ENCODE measurements at regions not wholly inside any gene's neighbourhood (a gene's known extent, or its start where the extent isn't known, plus 50 kb on each side); places are given as distances from the start of the nearest gene placed in this dataset.

DNA sequence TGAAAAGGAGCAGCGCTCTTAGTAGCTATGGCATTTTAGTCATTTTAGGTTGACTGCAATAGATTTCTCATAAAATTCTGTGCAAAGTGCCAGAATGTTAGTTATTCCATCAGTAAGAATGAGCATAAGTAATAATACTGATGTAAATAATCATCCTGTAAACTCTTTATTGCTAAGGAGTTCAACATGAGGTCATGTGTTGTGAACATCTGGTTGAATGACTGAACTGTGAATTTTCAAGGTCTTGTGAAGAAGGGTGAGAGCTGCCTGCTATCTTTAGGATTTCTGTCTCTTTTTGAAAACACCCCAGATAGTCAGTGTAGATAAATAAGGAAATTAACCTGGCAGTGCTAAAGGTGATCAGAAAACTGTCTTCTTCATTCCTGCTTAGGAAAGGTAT, 333.4 kb upstream of the TBC1D5 start:
- no peak for DNase-seq

DNA sequence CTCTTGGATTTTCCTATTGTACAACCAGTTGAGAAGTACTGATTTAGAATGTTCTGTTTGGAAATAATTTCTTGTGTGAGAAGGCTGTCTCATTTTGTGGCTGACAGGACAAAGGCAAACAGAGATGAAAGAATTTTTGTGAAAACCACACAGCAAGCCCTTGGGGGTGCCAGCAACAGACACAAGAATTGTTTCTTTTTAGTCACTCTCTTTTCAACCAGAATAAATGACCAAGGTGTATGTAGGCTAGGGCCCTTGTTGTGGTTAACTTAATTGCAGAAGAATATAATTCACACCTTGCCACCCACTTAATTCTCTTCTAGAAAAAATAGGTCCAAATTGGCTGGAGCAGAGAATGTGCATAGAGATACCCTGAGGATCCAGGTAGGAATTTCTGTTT, 329.4 kb upstream of the TBC1D5 start:
- DNase-seq, result no peak

DNA sequence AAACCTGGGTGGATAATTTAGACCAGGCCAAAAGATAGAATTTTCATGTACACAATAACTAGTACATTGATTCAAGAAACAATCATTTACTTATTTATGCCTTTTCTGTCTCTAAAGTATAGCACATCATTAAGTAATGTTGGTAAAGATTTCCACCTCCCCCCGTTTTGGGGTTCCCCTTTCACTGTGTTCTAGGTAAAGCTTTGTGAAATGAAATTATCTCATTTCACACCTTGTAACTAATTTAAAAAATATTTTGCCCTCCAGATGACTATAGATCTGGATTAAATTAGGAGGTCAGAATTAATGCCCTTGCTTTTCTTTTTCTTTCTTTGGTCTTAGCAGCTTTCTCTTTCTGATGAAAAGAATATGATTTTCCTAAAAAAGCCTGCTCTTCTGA, 328.5 kb upstream of the TBC1D5 start:
- DNase-seq, result no peak

DNA sequence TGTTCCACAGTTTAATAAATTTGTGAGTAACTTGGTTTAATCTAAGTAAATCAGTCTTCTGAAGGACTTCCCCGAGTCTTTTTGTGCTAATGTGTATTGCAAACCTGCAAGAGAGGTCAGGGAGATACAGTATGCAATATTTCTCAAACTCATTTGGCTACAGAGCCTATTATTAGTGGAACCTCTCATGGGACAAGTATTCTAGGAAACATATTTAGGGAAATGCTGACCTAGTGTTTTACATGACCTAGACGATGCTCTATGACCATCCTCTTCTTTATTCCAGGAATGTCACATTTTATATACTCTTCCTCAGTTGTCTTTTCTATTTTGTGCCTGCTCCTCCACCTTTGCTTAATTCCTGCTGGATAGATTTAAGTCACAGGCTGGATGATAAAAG, 327.8 kb upstream of the TBC1D5 start:
- DNase-seq, result no peak

DNA sequence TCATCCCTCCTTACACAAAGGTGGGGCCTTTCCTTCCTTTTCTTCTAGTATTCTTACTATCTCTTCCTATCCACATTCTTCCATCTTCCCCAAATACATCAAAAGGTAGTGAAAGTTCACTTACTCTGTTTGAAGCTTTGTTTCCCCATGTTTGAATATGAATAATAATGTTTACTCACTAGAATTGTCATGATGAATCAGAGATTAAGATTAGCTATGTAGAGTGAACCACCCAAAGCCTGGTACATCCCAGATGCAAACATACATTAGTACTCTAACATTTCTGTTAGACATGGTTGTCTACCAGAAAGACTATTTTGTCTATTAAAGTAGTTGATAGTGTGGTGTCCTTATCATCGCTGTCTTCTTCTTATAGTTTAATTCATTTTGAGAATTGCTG, 327.1 kb upstream of the TBC1D5 start:
- DNase-seq, result no peak

DNA sequence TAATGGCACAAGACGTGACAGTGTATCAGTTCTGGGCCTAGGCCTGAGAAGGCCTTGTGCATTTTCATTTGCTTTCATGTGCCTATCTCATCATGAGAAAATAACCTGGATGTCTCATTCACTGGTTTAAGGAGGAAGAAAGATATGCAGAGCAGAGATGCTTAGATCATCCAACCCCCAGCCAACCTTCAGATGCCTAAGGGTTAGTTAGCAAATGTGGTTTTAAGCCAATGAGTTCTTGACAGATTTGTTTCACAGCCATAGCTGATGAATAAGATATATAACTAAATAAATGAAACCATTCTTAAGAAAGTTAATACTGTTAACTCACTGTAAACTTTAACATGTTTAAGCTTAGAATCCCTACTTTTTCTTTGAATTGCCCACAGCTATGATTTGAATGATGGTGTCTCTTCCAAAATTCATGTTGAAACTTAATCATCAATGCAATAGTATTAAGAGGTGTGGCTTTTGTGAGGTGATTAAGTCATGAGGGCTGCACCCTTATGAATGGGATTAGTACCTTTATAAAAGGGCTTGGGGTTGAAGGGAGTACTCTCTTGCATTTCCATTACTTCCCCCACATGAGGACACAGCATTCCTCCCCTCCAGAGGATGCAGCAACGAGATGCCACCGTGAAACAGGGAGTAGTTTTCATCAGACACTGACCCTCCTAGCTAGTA, 324.6 kb upstream of the TBC1D5 start:
- DNase-seq, result no peak

DNA sequence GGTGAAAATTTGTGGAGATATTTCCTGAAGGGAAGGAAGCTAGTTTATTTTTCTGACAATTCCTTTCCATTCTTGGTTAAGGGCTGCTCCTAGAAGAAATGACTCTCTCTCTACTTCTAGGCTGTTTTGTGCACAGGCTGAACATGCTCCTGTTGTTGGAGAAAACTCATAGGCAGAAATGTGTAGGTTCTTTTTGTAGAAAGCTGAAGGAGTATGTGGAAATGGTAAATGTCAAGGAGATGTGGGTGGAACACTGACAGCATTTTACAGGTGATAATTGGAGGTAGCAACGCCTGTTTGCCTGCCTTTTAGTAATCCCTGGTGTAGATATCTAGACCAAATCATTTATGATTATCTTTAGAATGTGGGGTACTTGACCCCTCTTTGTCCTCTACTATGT, 322.2 kb upstream of the TBC1D5 start:
- no peak for DNase-seq

DNA sequence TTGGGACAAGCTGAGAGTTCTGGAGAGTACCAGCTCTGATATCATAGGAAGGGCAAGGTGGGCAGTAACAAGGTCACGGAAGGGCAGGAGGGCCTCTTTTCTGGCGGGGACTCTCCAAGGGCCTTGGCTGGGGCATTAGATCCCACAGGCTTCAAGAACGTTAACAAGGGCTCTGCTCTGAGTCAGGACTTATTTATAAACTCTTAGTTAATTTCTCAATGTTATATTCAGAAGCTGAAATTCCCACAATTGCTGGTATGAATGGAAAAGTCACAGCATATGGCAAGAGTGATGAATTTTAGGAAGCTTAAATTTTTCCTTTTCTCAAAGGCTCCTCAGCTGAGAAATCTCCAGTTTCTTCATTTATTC, 320.2 kb upstream of the TBC1D5 start:
- DNase-seq, result no peak

DNA sequence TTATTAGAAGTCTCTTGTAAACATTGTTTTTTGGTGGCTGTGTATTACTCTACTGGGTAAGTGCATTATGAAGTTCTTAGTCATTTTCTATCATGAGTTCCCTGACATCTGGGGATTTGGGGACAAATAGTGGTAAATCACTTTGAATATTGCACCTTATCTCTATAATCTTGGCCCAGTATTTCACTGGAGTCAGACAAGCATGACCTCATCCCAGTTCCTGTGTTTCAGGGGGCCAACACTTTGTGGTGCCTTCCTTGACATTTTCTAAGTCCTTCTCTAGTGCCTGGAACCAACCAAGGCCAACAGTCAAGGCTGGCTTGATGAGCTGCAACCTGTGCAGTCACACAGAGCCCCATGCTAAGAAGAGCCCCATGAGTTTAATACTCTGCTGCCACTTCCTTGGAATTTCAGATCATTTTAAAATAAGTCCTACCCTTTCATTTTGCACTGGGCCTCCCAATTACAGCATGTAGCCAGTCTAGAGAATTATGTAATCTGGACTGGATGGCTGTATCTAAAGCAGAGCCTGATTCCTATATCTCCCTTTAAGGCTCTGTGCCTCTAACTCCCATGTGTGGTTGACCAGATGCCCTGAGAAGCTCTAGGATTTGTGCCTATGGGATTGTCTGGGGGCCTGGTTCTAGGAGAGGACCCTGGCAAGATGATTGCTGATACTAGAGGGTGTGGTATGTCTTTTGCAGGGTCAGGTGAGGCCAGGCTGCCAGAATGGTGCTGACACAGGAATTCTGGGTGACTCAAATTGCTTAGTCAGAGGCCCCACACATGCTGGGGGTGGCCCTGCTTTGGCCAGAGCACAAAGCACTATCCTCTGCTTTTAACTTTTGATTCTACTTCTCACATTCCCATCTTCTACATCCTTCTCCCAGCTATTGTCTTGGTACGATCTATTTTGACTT, 319.6 kb upstream of the TBC1D5 start:
- no peak for DNase-seq

DNA sequence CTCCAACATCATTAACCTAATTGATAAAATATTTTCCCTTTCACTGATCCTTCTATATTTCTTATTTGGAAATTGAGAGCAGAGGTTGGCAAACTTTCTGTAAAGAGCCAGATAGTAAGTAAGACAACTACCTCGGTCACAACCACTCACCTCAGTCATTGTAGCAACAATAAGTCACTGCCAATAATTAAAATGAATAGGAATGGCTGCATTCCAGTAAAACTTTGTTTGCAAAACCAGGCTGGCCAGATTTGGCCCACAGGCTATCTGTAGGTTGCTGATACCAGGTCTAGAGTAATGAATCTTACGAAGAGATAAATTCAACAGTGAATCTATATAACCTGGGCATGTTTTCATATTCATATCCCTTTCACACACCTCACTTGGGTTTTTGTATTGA, 316.2 kb upstream of the TBC1D5 start:
- DNase-seq, result no peak

DNA sequence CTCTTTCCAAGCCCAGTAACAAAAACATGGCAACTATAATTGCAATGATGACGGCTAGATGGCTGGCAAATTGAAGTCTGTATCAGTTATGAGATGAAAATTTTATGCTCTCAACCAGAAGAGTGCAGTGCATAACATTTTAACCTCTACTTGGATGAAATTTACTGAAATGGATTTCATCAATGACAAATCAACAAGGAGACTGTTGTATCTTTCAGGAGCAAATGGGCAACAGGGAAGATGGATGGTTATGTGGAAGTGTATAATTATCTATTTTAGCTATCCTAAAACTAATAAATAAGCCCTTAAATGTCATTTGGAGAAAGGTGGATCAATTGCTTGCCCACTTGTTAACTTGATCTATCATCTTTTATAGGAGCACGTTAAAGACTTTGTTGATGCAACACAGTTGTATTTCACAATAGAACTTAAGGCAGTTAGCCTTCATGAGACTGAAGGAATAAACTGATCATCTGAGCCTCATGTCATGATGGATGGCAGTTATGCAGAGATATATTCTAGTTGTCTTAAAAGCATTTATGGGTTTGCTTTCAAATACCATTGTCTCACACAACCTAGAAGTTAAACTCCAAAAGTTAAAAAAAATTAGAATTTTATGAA, 315.1 kb upstream of the TBC1D5 start:
- no peak for DNase-seq

DNA sequence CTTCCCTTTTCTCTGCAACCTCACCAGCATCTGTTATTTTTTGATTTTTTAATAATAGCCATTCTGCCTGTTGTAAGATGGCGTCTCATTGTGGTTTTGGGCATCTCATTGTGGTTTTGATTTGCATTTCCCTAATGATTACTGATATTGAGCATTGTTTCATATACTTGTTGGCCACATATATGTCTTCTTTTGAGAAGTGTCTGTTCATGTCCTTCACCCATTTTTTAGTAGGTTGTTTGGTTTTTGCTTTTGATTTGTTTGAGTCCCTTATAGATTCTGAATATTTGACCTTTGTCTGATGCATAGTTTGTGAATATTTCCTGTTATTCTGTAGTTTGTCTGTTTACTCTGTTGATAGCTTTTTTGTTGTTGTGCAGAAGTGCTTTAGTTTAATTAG, 312.2 kb upstream of the TBC1D5 start:
- no peak for DNase-seq

DNA sequence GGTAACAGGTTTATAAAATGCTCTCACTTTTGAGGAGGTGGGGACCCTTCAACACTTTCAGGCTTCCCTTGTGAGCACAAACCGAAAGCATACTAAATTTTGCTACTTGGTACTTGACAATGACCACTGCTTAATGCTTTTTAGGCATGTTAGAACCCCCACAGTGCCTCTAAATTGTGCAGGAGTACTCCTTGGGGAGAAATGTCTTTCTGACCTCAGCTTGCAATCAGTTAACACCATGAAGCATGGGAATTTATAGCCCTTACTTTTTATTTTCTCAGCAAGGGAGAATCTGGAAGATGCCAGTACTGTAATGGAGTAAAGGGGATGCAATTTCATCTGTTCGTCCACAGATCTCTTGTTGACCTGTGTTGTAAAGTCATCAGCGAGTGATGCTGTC, 308.9 kb upstream of the TBC1D5 start:
- no peak for DNase-seq

DNA sequence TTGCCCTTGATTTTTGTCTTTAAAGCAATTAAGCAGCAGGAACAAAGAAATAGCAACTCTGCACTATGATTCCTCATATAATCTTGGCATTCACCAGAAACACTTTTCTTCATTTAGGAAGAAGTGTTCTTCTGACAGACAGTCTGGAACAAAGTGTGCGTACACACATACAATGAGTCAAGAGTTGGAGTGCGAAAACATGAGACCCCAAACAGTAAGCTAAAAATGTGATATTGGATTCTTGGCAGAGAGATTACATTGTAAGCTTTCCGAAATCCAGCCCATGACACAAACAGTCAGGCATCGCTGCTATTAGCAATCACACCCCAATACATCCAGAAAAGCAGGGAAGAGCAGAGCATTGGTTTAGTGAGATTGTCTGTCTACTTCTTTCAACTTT, 306.7 kb upstream of the TBC1D5 start:
- no peak for DNase-seq

DNA sequence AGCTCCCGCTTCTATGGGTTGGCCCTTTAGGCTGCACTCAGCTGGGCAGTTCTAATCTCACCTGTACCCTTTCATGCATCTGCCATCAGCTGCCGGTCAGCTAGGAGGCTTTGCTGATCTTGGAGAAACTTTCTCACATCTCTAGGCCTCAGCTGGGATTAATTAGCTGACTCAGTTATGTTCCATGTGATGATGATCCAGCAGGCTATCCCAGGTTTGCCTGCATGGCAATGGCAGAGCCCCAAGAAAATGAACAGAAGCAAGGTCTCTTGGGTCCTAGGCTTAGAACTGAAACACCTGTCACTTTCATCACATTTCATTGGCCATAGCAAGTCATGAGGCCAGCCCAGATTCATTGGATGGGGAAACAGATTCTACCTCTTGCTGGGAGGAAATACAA, 304.6 kb upstream of the TBC1D5 start:
- no peak for DNase-seq

DNA sequence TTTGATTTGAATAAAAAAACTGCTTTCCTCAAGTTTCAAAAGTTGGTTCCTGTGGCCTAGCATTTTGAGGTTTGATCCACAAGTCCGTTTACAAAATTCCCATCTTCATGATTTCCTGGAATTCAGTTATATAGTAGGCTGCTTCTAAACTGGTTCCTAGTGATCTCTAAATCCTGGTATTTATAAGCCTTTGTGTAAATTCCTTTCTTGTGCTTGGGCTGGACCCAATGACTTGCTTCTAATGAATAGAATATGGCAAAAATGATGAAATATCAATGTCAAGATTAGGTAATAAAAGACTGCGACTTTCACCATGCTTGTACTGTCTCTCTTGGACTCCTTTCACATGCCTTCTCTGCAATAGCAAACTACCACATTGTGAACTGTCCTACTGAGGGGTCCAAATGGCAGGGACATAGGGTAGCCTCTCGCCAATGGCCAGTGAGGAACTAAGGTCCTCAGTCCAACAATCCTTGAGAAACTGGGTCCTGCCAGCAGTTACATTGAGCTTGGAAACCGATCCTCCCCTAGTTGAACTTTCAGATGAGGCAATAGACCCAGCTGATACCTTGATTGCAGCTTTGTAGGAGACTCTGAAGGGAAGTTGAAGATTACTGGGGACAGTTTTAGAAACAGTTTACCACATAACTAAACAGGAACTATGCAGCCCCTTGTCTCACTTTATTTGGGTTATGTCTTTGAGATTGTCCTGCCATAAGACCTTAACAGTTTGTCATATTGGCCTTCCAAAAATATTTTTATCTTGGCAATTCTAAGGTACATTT, 303.9 kb upstream of the TBC1D5 start:
- no peak for DNase-seq

DNA sequence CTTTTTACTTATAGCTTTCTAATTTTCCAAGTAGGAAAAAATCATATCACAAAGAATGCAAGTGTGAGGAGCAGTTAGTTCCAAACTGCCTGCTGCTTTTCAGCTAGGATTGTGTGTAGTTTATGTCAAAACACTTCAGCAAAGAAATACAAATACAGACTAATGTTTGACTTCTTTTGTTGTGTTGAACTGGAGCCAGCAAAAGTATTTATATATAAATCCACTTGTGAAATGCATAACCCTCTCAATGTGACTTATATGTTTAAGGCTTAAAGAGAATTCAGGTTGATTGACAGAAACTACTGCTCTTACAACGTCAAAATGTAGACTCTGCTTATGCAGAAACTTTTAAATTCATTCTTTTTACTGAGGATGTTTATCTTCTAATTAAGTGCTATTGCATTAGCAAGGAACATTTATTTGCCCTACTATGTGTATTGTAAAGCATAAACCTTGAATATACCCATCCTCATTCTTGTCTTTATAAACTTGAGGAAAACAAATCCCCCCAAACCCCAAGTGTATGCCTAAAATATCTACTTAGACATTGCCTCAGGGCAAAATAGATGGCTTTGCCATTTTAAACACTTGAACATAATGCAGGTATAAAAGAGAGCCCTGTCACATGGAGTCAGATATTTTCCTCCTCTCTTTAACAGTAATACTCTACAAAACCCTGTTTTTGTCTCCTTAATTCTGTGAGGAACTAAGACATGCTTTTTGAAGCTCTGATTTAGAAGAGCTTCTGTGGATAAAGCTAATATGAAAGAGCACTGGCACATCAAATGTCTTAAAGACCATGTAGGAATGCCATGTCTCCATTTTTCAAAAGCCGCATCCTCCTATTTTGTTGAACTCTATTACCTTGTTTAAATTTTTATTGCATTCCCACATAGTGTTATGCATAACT, 302.8 kb upstream of the TBC1D5 start:
- DNase-seq, result no peak

DNA sequence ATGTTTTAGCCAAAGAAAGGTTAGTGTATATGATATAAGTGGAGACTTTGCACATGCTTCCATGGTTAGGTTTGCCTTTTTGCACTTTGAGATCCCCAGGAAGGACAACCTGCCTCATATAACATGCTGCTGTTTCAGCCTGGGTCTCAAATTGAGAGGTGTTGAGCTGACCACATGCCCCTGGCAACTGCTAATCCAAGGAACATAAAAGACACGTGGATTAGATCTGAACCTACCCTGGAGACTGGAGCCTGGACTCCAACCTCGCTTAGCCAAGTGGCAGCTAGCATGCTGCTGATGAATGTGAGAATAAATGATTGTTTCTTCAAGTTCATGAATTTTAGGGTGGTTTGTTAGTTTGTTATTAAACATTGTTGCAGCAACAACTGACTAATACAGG, 301.8 kb upstream of the TBC1D5 start:
- no peak for DNase-seq

DNA sequence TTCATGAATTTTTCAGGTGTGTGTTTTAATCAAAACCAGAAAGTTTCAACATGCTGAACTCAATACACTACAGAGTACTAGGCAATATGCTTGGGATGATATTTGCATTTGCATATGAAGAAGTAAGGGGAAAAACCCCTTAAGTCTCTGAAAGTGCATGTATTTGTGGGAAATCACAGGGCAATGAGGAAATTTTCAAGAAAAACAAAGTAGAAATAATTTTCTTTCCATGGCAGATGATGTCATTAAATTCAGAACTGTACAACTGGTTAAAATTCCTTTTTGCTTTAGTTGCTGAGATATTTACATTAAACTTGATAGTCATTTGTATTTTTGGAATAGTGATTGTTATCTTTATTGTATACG, 294.0 kb upstream of the TBC1D5 start:
- no peak for DNase-seq

DNA sequence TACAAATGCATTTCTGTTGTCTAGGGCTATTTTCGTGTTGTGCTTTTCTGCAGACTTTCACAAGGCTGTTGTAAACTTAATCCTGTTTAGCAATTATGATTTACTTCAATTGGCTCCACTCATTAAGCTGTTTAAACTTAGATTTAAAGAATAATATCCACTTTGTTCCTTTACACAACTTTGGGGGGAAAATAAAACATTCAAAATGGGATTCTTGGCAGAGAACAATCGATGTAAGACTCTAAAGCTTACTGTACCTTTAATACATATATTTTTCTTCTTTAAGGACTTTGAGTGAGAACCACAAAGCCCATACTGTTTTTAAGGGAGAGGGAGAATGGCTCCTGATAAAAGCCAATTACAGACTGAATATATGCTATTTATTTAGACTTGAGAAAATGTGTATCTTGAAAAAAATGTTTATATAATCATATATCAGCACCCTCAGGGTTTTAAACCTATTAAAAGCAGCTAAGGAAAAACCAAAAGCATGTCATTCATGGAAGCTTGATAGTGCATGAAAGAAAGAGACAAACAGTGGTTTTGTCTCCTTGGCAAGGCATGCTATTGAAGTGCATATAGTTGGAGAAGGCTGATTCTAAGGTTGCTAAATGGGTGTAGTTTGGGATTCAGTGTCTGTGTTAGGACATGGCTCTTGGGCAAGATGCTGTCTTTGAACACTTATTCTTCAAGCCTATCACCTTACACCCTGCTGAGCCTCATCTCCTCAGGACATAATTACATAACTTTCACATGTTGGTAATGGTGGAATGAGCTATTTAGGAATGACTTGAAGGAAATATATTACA, 293.4 kb upstream of the TBC1D5 start:
- DNase-seq, result no peak

DNA sequence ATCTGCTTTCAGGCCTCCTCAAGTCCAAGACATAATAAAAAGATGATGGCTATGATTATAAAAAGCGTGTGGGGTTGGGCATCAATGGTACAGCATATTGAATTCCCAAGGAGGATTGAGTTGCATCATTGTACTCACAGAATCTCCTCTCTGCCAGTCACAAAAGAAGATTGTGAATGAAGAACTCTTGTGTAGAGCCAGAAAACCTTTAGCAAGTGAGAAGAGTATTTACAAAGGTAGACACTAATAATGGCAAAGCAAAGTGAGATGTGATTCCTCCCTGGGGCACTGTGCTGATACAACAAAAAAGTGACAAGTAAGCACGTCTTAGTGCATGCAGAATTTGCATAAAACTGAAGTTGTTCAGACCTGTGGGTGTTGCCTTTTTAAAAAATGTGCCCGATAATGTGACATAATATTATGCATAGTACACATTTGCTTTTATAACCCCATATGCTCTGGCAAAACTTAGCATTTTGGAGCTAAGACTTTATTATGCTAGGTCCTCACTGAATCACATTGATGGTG, 291.2 kb upstream of the TBC1D5 start:
- DNase-seq, result no peak

All from CD4-positive, alpha-beta T cell treated with Interleukin-6 for 4 hours (primary cell).